Parathyroid adenoma (tissue), 2 donors: ENCODE measurements at regions not wholly inside any gene's neighbourhood (a gene's known extent, or its start where the extent isn't known, plus 50 kb on each side); places are given as distances from the start of the nearest gene placed in this dataset.
"Not testable (repeated sequence)": the region's sequence is repeated elsewhere in the genome, so short reads cannot be mapped to it uniquely, and the experiment has no call there.

Experiments used
- H2AFZ ChIP-seq: fragments of 300-600 bp; sonication (generic); one replicate; pipeline ENCODE4 v1.7.0; 2017; ENCODE audit warnings: antibody characterized with exemption, mild to moderate bottlenecking
- H3K27ac ChIP-seq: fragments of 300-600 bp; sonication (generic); one replicate; pipeline ENCODE4 v1.7.0; 2017
- H3K27me3 ChIP-seq: fragments of 300-600 bp; sonication (generic); one replicate; pipeline ENCODE4 v1.7.0; 2017; ENCODE audit warnings: low read length; ENCODE audit not compliant: control insufficient read depth, insufficient read depth
- H3K36me3 ChIP-seq: fragments of 300-600 bp; sonication (generic); one replicate; pipeline ENCODE4 v1.7.0; 2017; ENCODE audit warnings: low read length; ENCODE audit not compliant: control insufficient read depth, insufficient read depth
- H3K4me1 ChIP-seq: fragments of 300-600 bp; sonication (generic); one replicate; pipeline ENCODE4 v1.7.0; 2017; ENCODE audit warnings: control low read depth
- H3K4me2 ChIP-seq: fragments of 300-600 bp; sonication (generic); one replicate; pipeline ENCODE4 v1.7.0; 2017; ENCODE audit warnings: low read length
- H3K4me3 ChIP-seq: fragments of 300-600 bp; sonication (generic); one replicate; pipeline ENCODE4 v1.7.0; 2017; ENCODE audit warnings: low read depth, low read length
- H3K79me2 ChIP-seq: fragments of 300-600 bp; sonication (generic); one replicate; pipeline ENCODE4 v1.7.0; 2017; ENCODE audit warnings: control low read depth
- H3K9ac ChIP-seq: fragments of 300-600 bp; sonication (generic); one replicate; pipeline ENCODE4 v1.7.0; 2017; ENCODE audit warnings: mild to moderate bottlenecking
- H3K9me3 ChIP-seq: fragments of 300-600 bp; sonication (generic); one replicate; pipeline ENCODE4 v1.7.0; 2017; ENCODE audit warnings: low read length; ENCODE audit not compliant: control insufficient read depth
- CTCF ChIP-seq: fragments of 300-600 bp; sonication (generic); IDR thresholded peaks from one replicate; pipeline ENCODE4 v1.7.0; 2017; ENCODE audit warnings: antibody characterized with exemption, mild to moderate bottlenecking
- donor health status: primary hyperparathyroidism.

- Histone ChIP-seq H3K4me3 (no peak overlapping the region), H3K9ac (no peak overlapping the region), H3K4me1 (no peaks in the 10 kb centered on the region), H3K9me3 (no peaks in the 10 kb centered on the region), H3K36me3 (no peaks in the 10 kb centered on the region), H3K79me2 (no peaks in the 10 kb centered on the region), H3K27me3 (no peaks in the 10 kb centered on the region), H3K4me2 (no peak overlapping the region), H2AFZ (no peak overlapping the region), H3K27ac (no peak overlapping the region)
- no peak for TF ChIP-seq CTCF
Observed at GRCh38 chrX:151084454-151084853, 91.9 kb upstream of the GPR50 start.

GRCh38 chrX:151085207-151085606 lies 91.2 kb upstream of the GPR50 start:
- Histone ChIP-seq H3K4me1 (no peaks in the 10 kb centered on the region), H3K9ac (no peak overlapping the region), H3K4me3 (no peak overlapping the region), H3K9me3 (no peaks in the 10 kb centered on the region), H3K36me3 (no peaks in the 10 kb centered on the region), H3K4me2 (no peak overlapping the region), H2AFZ (no peak overlapping the region), H3K27me3 (no peaks in the 10 kb centered on the region), H3K27ac (no peak overlapping the region), H3K79me2 (no peaks in the 10 kb centered on the region)
- no peak for TF ChIP-seq CTCF

GRCh38 chrX:151088221-151088620 lies 88.2 kb upstream of the GPR50 start:
- no peaks in the 10 kb centered on the region for H3K79me2 ChIP-seq
- H3K27me3 ChIP-seq, result no peaks in the 10 kb centered on the region
- H3K4me1 ChIP-seq, result no peaks in the 10 kb centered on the region
- no peaks in the 10 kb centered on the region for H3K36me3 ChIP-seq
- H3K9ac ChIP-seq, result no peak overlapping the region
- no peak overlapping the region for H3K4me2 ChIP-seq
- no peak for TF ChIP-seq CTCF
- no peak overlapping the region for H2AFZ ChIP-seq
- H3K4me3 ChIP-seq, result no peak overlapping the region
- H3K27ac ChIP-seq, result no peak overlapping the region
- no peaks in the 10 kb centered on the region for H3K9me3 ChIP-seq

- no peaks in the 10 kb centered on the region for H3K79me2 ChIP-seq
- H3K4me1 ChIP-seq, result no peaks in the 10 kb centered on the region
- no peaks in the 10 kb centered on the region for H3K27me3 ChIP-seq
- no peak for TF ChIP-seq CTCF
- H2AFZ ChIP-seq, result no peak overlapping the region
- H3K9me3 ChIP-seq, result no peaks in the 10 kb centered on the region
- H3K4me3 ChIP-seq, result no peak overlapping the region
- H3K4me2 ChIP-seq, result no peak overlapping the region
- no peaks in the 10 kb centered on the region for H3K36me3 ChIP-seq
- no peak overlapping the region for H3K27ac ChIP-seq
- no peak overlapping the region for H3K9ac ChIP-seq
Observed at GRCh38 chrX:151099001-151099400, 77.4 kb upstream of the GPR50 start.

- no peaks in the 10 kb centered on the region for H3K36me3 ChIP-seq
- H3K9me3 ChIP-seq, result no peaks in the 10 kb centered on the region
- H3K27ac ChIP-seq, result no peak overlapping the region
- no peak overlapping the region for H3K9ac ChIP-seq
- no peak for TF ChIP-seq CTCF
- H3K27me3 ChIP-seq, result no peaks in the 10 kb centered on the region
- no peak overlapping the region for H3K4me2 ChIP-seq
- no peaks in the 10 kb centered on the region for H3K4me1 ChIP-seq
- no peaks in the 10 kb centered on the region for H3K79me2 ChIP-seq
- H3K4me3 ChIP-seq, result no peak overlapping the region
- no peak overlapping the region for H2AFZ ChIP-seq
Observed at GRCh38 chrX:151100799-151101198, 75.6 kb upstream of the GPR50 start.

- not testable (repeated sequence) for H3K27me3 ChIP-seq, H3K4me1 ChIP-seq, H2AFZ ChIP-seq, H3K9ac ChIP-seq, H3K36me3 ChIP-seq, H3K4me2 ChIP-seq, H3K27ac ChIP-seq, H3K79me2 ChIP-seq, H3K4me3 ChIP-seq, H3K9me3 ChIP-seq
Observed at GRCh38 chrX:151113200-151113599, 63.2 kb upstream of the GPR50 start.
